ENCODE measurements at regions not wholly inside any gene's neighbourhood (a gene's known extent, or its start where the extent isn't known, plus 50 kb on each side); places are given as distances from the start of the nearest gene placed in this dataset.
"Not testable (repeated sequence)": the region's sequence is repeated elsewhere in the genome, so short reads cannot be mapped to it uniquely, and the experiment has no call there.

- H3K9ac ChIP-seq (ENCODE audit: control insufficient read depth, extremely low read depth, insufficient read depth, low read length) = no peak overlapping the region
- dilution Hi-C loops (cut with MboI; ENCODE audit: extremely low pct_ligation_motif_present, low sequenced_read_pairs) = no loop called here
- TF ChIP-seq CTCF (optimal IDR thresholded peaks at IDR 0.05 in 1 of 3, IDR thresholded peaks at IDR 0.05 in 1 of 3, conservative IDR thresholded peaks at IDR 0.05 in 1 of 3; ENCODE audit: extremely low read depth in 1 of 3, insufficient read depth in 2 of 3, low read length in 3 of 3) (no peak), EZH2 (IDR thresholded peaks at IDR 0.05; ENCODE audit: low read length) (no peak)
- H3K27ac ChIP-seq (ENCODE audit: control insufficient read depth, insufficient read depth, low read length) = no peak overlapping the region
- DNase-seq (ENCODE audit: low read depth, low spot score) (no peak), FAIRE-seq (no peak)
- H3K4me2 ChIP-seq (ENCODE audit: control insufficient read depth, extremely low read depth, insufficient read depth, low read depth, low read length) = no peak overlapping the region
- no peaks in the 10 kb centered on the region for H3K36me3 ChIP-seq (ENCODE audit: control insufficient read depth in 2 of 2, extremely low read depth in 1 of 2, insufficient read depth in 2 of 2, low read length in 2 of 2)
- H4K20me1 ChIP-seq (ENCODE audit: control insufficient read depth, extremely low read depth, insufficient read depth, low read length) = no peaks in the 10 kb centered on the region
- H3K4me1 ChIP-seq (ENCODE audit: control insufficient read depth, extremely low read depth, insufficient read depth, low read length) = no peaks in the 10 kb centered on the region
- H3K4me3 ChIP-seq (ENCODE audit: control insufficient read depth in 2 of 3, extremely low read depth in 1 of 3, insufficient read depth in 2 of 3, low read depth in 1 of 3, low read length in 3 of 3) = no peak overlapping the region
- H3K9me1 ChIP-seq (ENCODE audit: control insufficient read depth, extremely low read depth, insufficient read depth, low read length) = no peaks in the 10 kb centered on the region
- H3K27me3 ChIP-seq (ENCODE audit: control insufficient read depth, extremely low read depth, insufficient read depth, low read length) = no peaks in the 10 kb centered on the region
- H3K79me2 ChIP-seq (ENCODE audit: control insufficient read depth, insufficient read depth, low read length) = no peaks in the 10 kb centered on the region
- H2AFZ ChIP-seq (ENCODE audit: control insufficient read depth, low read length) = no peak overlapping the region
- no peaks in the 10 kb centered on the region for H3K9me3 ChIP-seq (ENCODE audit: control insufficient read depth, low read depth, low read length)
Measured at GRCh38 chr16:10325783-10326543, 59.9 kb upstream of the ATF7IP2 start.

- Histone ChIP-seq H3K9me1 (ENCODE audit: control insufficient read depth, extremely low read depth, insufficient read depth, low read length) (no peaks in the 10 kb centered on the region), H2AFZ (ENCODE audit: control insufficient read depth, low read length) (no peak overlapping the region), H3K27me3 (ENCODE audit: control insufficient read depth, extremely low read depth, insufficient read depth, low read length) (no peaks in the 10 kb centered on the region), H3K4me1 (ENCODE audit: control insufficient read depth, extremely low read depth, insufficient read depth, low read length) (no peaks in the 10 kb centered on the region), H3K9ac (ENCODE audit: control insufficient read depth, extremely low read depth, insufficient read depth, low read length) (no peak overlapping the region), H3K79me2 (ENCODE audit: control insufficient read depth, insufficient read depth, low read length) (no peaks in the 10 kb centered on the region), H3K4me3 (ENCODE audit: control insufficient read depth in 2 of 3, extremely low read depth in 1 of 3, insufficient read depth in 2 of 3, low read depth in 1 of 3, low read length in 3 of 3) (no peak overlapping the region), H3K9me3 (ENCODE audit: control insufficient read depth, low read depth, low read length) (no peaks in the 10 kb centered on the region), H3K36me3 (ENCODE audit: control insufficient read depth in 2 of 2, extremely low read depth in 1 of 2, insufficient read depth in 2 of 2, low read length in 2 of 2) (no peaks in the 10 kb centered on the region), H4K20me1 (ENCODE audit: control insufficient read depth, extremely low read depth, insufficient read depth, low read length) (no peaks in the 10 kb centered on the region), H3K4me2 (ENCODE audit: control insufficient read depth, extremely low read depth, insufficient read depth, low read depth, low read length) (no peak overlapping the region), H3K27ac (ENCODE audit: control insufficient read depth, insufficient read depth, low read length) (no peak overlapping the region)
- no peak for FAIRE-seq
- dilution Hi-C loops (cut with MboI; ENCODE audit: extremely low pct_ligation_motif_present, low sequenced_read_pairs) = no loop called here
- TF ChIP-seq CTCF (optimal IDR thresholded peaks at IDR 0.05 in 1 of 3, IDR thresholded peaks at IDR 0.05 in 1 of 3, conservative IDR thresholded peaks at IDR 0.05 in 1 of 3; ENCODE audit: extremely low read depth in 1 of 3, insufficient read depth in 2 of 3, low read length in 3 of 3) (no peak), EZH2 (IDR thresholded peaks at IDR 0.05; ENCODE audit: low read length) (no peak)
- no peak for DNase-seq (ENCODE audit: low read depth, low spot score)
Measured at GRCh38 chr16:10326647-10327046, 59.2 kb upstream of the ATF7IP2 start.

GRCh38 chr16:10328291-10328690 is 57.6 kb upstream of the ATF7IP2 start:
- FAIRE-seq = peak; percentile 60
- peak overlapping the region; percentile 79 for H2AFZ ChIP-seq (ENCODE audit: control insufficient read depth, low read length)
- H3K4me3 ChIP-seq (ENCODE audit: control insufficient read depth in 2 of 3, extremely low read depth in 1 of 3, insufficient read depth in 2 of 3, low read depth in 1 of 3, low read length in 3 of 3); H3K9me3 ChIP-seq (ENCODE audit: control insufficient read depth, low read depth, low read length); H3K27me3 ChIP-seq (ENCODE audit: control insufficient read depth, extremely low read depth, insufficient read depth, low read length); H3K36me3 ChIP-seq (ENCODE audit: control insufficient read depth in 2 of 2, extremely low read depth in 1 of 2, insufficient read depth in 2 of 2, low read length in 2 of 2); H4K20me1 ChIP-seq (ENCODE audit: control insufficient read depth, extremely low read depth, insufficient read depth, low read length); DNase-seq (ENCODE audit: low read depth, low spot score); dilution Hi-C loops (cut with MboI; ENCODE audit: extremely low pct_ligation_motif_present, low sequenced_read_pairs); H3K79me2 ChIP-seq (ENCODE audit: control insufficient read depth, insufficient read depth, low read length); H3K9me1 ChIP-seq (ENCODE audit: control insufficient read depth, extremely low read depth, insufficient read depth, low read length); H3K27ac ChIP-seq (ENCODE audit: control insufficient read depth, insufficient read depth, low read length); H3K4me2 ChIP-seq (ENCODE audit: control insufficient read depth, extremely low read depth, insufficient read depth, low read depth, low read length); H3K9ac ChIP-seq (ENCODE audit: control insufficient read depth, extremely low read depth, insufficient read depth, low read length); H3K4me1 ChIP-seq (ENCODE audit: control insufficient read depth, extremely low read depth, insufficient read depth, low read length): not testable (repeated sequence)

Measured in keratinocyte (primary cell).